Loucy (cell line): ENCODE measurements at regions not wholly inside any gene's neighbourhood (a gene's known extent, or its start where the extent isn't known, plus 50 kb on each side); places are given as distances from the start of the nearest gene placed in this dataset.

Source experiments
- H2AFZ ChIP-seq: fragments of 200-600 bp; sonication (generic); 2 replicates; pipeline ENCODE4 v1.6.0; 2016; ENCODE audit warnings: antibody characterized with exemption, mild to moderate bottlenecking, low read length, moderate library complexity
- H3F3A ChIP-seq: fragments of 200-600 bp; 2 replicates; pipeline ENCODE4 v1.6.0; 2016; ENCODE audit warnings: antibody characterized with exemption, low read depth, mild to moderate bottlenecking
- H3K27me3 ChIP-seq: fragments of 200-600 bp; sonication (generic); 2 replicates; pipeline ENCODE4 v1.6.1; 2014; ENCODE audit warnings: low read length, mild to moderate bottlenecking; ENCODE audit not compliant: insufficient read depth, poor library complexity, severe bottlenecking
- H3K36me3 ChIP-seq: fragments of 200-600 bp; sonication (generic); 2 replicates; pipeline ENCODE4 v1.6.1; 2016; ENCODE audit warnings: low read length; ENCODE audit not compliant: insufficient read depth
- H3K4me1 ChIP-seq: fragments of 200-600 bp; sonication (generic); 2 replicates; pipeline ENCODE4 v1.5.1; 2014; ENCODE audit warnings: low read length, mild to moderate bottlenecking; ENCODE audit not compliant: insufficient read depth, poor library complexity, severe bottlenecking
- H3K4me2 ChIP-seq: fragments of 200-600 bp; sonication (generic); 2 replicates; pipeline ENCODE4 v1.6.0; 2014; ENCODE audit warnings: antibody characterized with exemption, low read length, low read depth, mild to moderate bottlenecking; ENCODE audit not compliant: poor library complexity, severe bottlenecking
- H3K4me3 ChIP-seq: fragments of 200-600 bp; sonication (generic); 2 replicates; pipeline ENCODE4 v1.5.1; 2014; ENCODE audit warnings: low read length, mild to moderate bottlenecking, mixed read lengths; ENCODE audit not compliant: poor library complexity, severe bottlenecking
- H3K79me2 ChIP-seq: fragments of 200-600 bp; sonication (generic); 2 replicates; pipeline ENCODE4 v1.6.1; 2014; ENCODE audit warnings: low read length; ENCODE audit not compliant: insufficient read depth
- H3K9ac ChIP-seq: fragments of 200-600 bp; sonication (generic); 2 replicates; pipeline ENCODE4 v1.6.0; 2014; ENCODE audit warnings: mild to moderate bottlenecking, low read depth, low read length, moderate library complexity; ENCODE audit not compliant: poor library complexity, severe bottlenecking
- H3K9me2 ChIP-seq: fragments of 200-600 bp; sonication (generic); replicated peaks from 2 replicates; pipeline ENCODE4 v1.6.1; 2016; ENCODE audit warnings: low read depth, low read length, mixed read lengths
- H3K9me3 ChIP-seq: fragments of 200-600 bp; sonication (generic); 2 replicates; pipeline ENCODE4 v1.6.1; 2014; ENCODE audit warnings: mild to moderate bottlenecking, antibody characterized with exemption, low read length, low read depth; ENCODE audit not compliant: insufficient read depth
- H4K20me1 ChIP-seq: fragments of 200-600 bp; sonication (generic); 2 replicates; pipeline ENCODE4 v1.6.0; 2014; ENCODE audit warnings: antibody characterized with exemption, low read length, mild to moderate bottlenecking; ENCODE audit not compliant: insufficient read depth, poor library complexity, severe bottlenecking
- CTCF ChIP-seq: fragments of 200-600 bp; sonication (generic); conservative IDR thresholded peaks from 2 replicates; pipeline ENCODE4 v1.5.1; 2014; ENCODE audit warnings: mild to moderate bottlenecking, antibody characterized with exemption, low read length
- EZH2phosphoT487 ChIP-seq: fragments of 200-600 bp; IDR thresholded peaks from 2 replicates; pipeline ENCODE4 v1.6.1; 2018; ENCODE audit warnings: antibody characterized with exemption, mild to moderate bottlenecking, moderate library complexity, borderline replicate concordance

- Histone ChIP-seq H3K4me3 (no peak overlapping the region), H3K9me2 (no peaks in the 10 kb centered on the region), H3K4me1 (no peaks in the 10 kb centered on the region), H4K20me1 (no peaks in the 10 kb centered on the region), H3K9ac (no peak overlapping the region), H3K79me2 (no peaks in the 10 kb centered on the region), H3F3A (no peaks in the 10 kb centered on the region), H3K9me3 (no peaks in the 10 kb centered on the region), H3K4me2 (no peak overlapping the region), H3K36me3 (no peaks in the 10 kb centered on the region), H3K27me3 (no peaks in the 10 kb centered on the region), H2AFZ (no peak overlapping the region)
- TF ChIP-seq EZH2phosphoT487 (no peak), CTCF (no peak)
These were observed 75.2 kb upstream of the ADTRP start for GRCh38 chr6:11853678-11854407.

- H3K79me2 ChIP-seq: no peaks in the 10 kb centered on the region
- H3K9me3 ChIP-seq: no peaks in the 10 kb centered on the region
- no peaks in the 10 kb centered on the region for H3K36me3 ChIP-seq
- no peaks in the 10 kb centered on the region for H3K9me2 ChIP-seq
- H3K4me2 ChIP-seq: no peak overlapping the region
- no peaks in the 10 kb centered on the region for H3F3A ChIP-seq
- TF ChIP-seq EZH2phosphoT487 (no peak), CTCF (no peak)
- no peaks in the 10 kb centered on the region for H3K27me3 ChIP-seq
- H3K9ac ChIP-seq: no peak overlapping the region
- H2AFZ ChIP-seq: no peak overlapping the region
- H3K4me3 ChIP-seq: no peak overlapping the region
- no peaks in the 10 kb centered on the region for H3K4me1 ChIP-seq
- no peaks in the 10 kb centered on the region for H4K20me1 ChIP-seq
These were observed 73.6 kb upstream of the ADTRP start for GRCh38 chr6:11852061-11852651.

- Histone ChIP-seq H3K4me3 (no peak overlapping the region), H3K9me3 (no peaks in the 10 kb centered on the region), H3K36me3 (no peaks in the 10 kb centered on the region), H2AFZ (no peak overlapping the region), H3K4me1 (no peaks in the 10 kb centered on the region), H3F3A (no peaks in the 10 kb centered on the region), H3K9ac (no peak overlapping the region), H3K9me2 (no peaks in the 10 kb centered on the region), H3K27me3 (no peaks in the 10 kb centered on the region), H3K4me2 (no peak overlapping the region), H3K79me2 (no peaks in the 10 kb centered on the region), H4K20me1 (no peaks in the 10 kb centered on the region)
- TF ChIP-seq EZH2phosphoT487 (no peak), CTCF (no peak)
These were observed 72.8 kb upstream of the ADTRP start for GRCh38 chr6:11851387-11851786.
